ENCODE measurements at regions not wholly inside any gene's neighbourhood (a gene's known extent, or its start where the extent isn't known, plus 50 kb on each side); places are given as distances from the start of the nearest gene placed in this dataset.

DNA sequence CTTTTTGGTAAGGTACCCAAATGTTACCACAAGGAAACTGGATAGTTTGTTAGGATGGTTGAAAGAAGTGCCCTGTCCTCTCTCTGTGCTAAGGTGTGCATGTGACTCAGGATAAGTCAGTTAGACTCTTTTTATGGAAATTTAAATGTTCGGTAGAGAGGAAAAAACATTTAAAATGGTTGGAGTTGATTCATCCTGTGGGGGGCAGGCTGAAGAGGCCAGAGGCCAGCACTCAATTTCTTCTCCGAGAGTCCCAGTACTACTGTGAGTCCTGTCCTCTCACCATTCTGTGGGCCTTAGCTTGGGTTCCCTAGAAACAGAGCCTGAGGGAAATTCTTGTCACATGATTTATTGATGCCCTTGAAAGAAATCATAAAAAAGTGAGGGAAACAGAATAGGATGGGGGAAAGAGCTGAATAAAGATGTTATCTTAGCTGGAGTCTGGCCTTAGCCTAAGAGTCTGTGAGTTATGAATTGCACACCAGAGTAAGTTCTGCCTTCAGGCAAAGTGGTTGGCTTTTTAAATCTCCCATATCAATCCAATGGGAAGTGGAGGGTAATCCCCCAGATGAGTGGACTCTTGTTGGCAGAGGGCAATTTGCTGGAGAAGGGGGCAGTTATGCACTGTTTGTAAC lies 106.5 kb upstream of the GALNT15 start:
- TF ChIP-seq YY1 (IDR thresholded peaks at IDR 0.05; ENCODE audit: insufficient read depth, insufficient read length) (no peak), SUZ12 (IDR thresholded peaks at IDR 0.05; ENCODE audit: extremely low read depth, insufficient read depth, insufficient read length) (no peak), ZNF274 (IDR thresholded peaks at IDR 0.05; ENCODE audit: low read depth, low read length) (no peak)
